ENCODE measurements at regions not wholly inside any gene's neighbourhood (a gene's known extent, or its start where the extent isn't known, plus 50 kb on each side); places are given as distances from the start of the nearest gene placed in this dataset.

GRCh38 chrX:39749728-39750127 is 348.0 kb downstream of the BCOR start:
- no peak for TF ChIP-seq GLIS1 (tag by site-specific recombination; IDR thresholded peaks at IDR 0.05)
- TF ChIP-seq ZNF24 (tag by site-specific recombination; IDR thresholded peaks at IDR 0.05): no peak
- TF ChIP-seq, protein P1, sequence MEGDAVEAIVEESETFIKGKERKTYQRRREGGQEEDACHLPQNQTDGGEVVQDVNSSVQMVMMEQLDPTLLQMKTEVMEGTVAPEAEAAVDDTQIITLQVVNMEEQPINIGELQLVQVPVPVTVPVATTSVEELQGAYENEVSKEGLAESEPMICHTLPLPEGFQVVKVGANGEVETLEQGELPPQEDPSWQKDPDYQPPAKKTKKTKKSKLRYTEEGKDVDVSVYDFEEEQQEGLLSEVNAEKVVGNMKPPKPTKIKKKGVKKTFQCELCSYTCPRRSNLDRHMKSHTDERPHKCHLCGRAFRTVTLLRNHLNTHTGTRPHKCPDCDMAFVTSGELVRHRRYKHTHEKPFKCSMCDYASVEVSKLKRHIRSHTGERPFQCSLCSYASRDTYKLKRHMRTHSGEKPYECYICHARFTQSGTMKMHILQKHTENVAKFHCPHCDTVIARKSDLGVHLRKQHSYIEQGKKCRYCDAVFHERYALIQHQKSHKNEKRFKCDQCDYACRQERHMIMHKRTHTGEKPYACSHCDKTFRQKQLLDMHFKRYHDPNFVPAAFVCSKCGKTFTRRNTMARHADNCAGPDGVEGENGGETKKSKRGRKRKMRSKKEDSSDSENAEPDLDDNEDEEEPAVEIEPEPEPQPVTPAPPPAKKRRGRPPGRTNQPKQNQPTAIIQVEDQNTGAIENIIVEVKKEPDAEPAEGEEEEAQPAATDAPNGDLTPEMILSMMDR (tag by site-specific recombination; IDR thresholded peaks at IDR 0.05): no peak
- no peak for TF ChIP-seq ZNF155 (tag by site-specific recombination; IDR thresholded peaks at IDR 0.05)
- TF ChIP-seq ZNF701 (tag by site-specific recombination; IDR thresholded peaks at IDR 0.05): no peak
- TF ChIP-seq, protein P2, sequence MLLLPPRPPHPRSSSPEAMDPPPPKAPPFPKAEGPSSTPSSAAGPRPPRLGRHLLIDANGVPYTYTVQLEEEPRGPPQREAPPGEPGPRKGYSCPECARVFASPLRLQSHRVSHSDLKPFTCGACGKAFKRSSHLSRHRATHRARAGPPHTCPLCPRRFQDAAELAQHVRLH (tag by site-specific recombination; IDR thresholded peaks at IDR 0.05): no peak
- TF ChIP-seq ZNF768 (tag by site-specific recombination; IDR thresholded peaks at IDR 0.05): no peak
- no peak for TF ChIP-seq ZNF202 (tag by site-specific recombination; IDR thresholded peaks at IDR 0.05; ENCODE audit: borderline replicate concordance)
- no peak for TF ChIP-seq ZFP41 (tag by site-specific recombination; IDR thresholded peaks at IDR 0.05; ENCODE audit: borderline replicate concordance)
- no peak for TF ChIP-seq ZNF121 (tag by site-specific recombination; IDR thresholded peaks at IDR 0.05)

Measured in HEK293 (cell line).